H9 (cell line): ENCODE measurements at regions not wholly inside any gene's neighbourhood (a gene's known extent, or its start where the extent isn't known, plus 50 kb on each side); places are given as distances from the start of the nearest gene placed in this dataset.

Experiments
- DNase-seq: peaks from one replicate; pipeline ENCODE4 v3.0.0-alpha.2; 2017
- H2AFZ ChIP-seq: one replicate; pipeline ENCODE4 v1.6.1; 2013; ENCODE audit warnings: mild to moderate bottlenecking, low read length, control low read depth, moderate library complexity
- H2AK5ac ChIP-seq: 2 replicates; pipeline ENCODE4 v1.6.1; 2013; ENCODE audit warnings: low read length, control low read depth, mixed read lengths; ENCODE audit not compliant: insufficient read length
- H2BK120ac ChIP-seq: one replicate; pipeline ENCODE4 v1.6.1; 2013; ENCODE audit warnings: low read depth, mild to moderate bottlenecking, low read length, control low read depth, inconsistent platforms; ENCODE audit not compliant: poor library complexity, severe bottlenecking
- H2BK12ac ChIP-seq: 2 replicates; pipeline ENCODE4 v1.6.1; 2013; ENCODE audit warnings: low read length, control low read depth, mixed read lengths, low read depth; ENCODE audit not compliant: insufficient read length
- H2BK15ac ChIP-seq: 2 replicates; pipeline ENCODE4 v1.6.1; 2013; ENCODE audit warnings: low read depth, low read length, control low read depth
- H2BK20ac ChIP-seq: one replicate; pipeline ENCODE4 v1.6.1; 2013; ENCODE audit warnings: low read depth, mild to moderate bottlenecking, low read length, control low read depth, inconsistent platforms; ENCODE audit not compliant: poor library complexity, severe bottlenecking
- H2BK5ac ChIP-seq: 2 replicates; pipeline ENCODE4 v1.6.1; 2013; ENCODE audit warnings: low read length, control low read depth, mixed read lengths; ENCODE audit not compliant: insufficient read length
- H3K14ac ChIP-seq: 2 replicates; pipeline ENCODE4 v1.6.1; 2013; ENCODE audit warnings: low read length, control low read depth; ENCODE audit not compliant: insufficient read depth
- H3K18ac ChIP-seq: 2 replicates; pipeline ENCODE4 v1.6.1; 2013; ENCODE audit warnings: low read depth, mild to moderate bottlenecking, mixed read lengths, low read length, control low read depth; ENCODE audit not compliant: insufficient read length
- H3K23ac ChIP-seq: 2 replicates; pipeline ENCODE4 v1.6.1; 2013; ENCODE audit warnings: low read length, control low read depth, mixed read lengths, low read depth; ENCODE audit not compliant: insufficient read length
- H3K23me2 ChIP-seq: 2 replicates; pipeline ENCODE4 v1.6.1; 2013; ENCODE audit warnings: low read depth, mild to moderate bottlenecking, mixed read lengths, low read length, control low read depth; ENCODE audit not compliant: insufficient read length, poor library complexity, severe bottlenecking
- H3K27ac ChIP-seq: 2 replicates; pipeline ENCODE4 v1.5.1; 2013; ENCODE audit warnings: low read length, control low read depth, mixed read lengths, low read depth; ENCODE audit not compliant: insufficient read length
- H3K27me3 ChIP-seq: 2 replicates; pipeline ENCODE4 v1.6.1; 2013; ENCODE audit warnings: low read length, control low read depth, inconsistent platforms; ENCODE audit not compliant: insufficient read depth
- H3K4ac ChIP-seq: 2 replicates; pipeline ENCODE4 v1.6.1; 2013; ENCODE audit warnings: low read depth, mild to moderate bottlenecking, control low read depth, inconsistent platforms, low read length, moderate library complexity
- H3K4me1 ChIP-seq: 2 replicates; pipeline ENCODE4 v1.6.1; 2013; ENCODE audit warnings: low read length, control low read depth, inconsistent platforms; ENCODE audit not compliant: insufficient read depth
- H3K4me2 ChIP-seq: 2 replicates; pipeline ENCODE4 v1.6.1; 2013; ENCODE audit warnings: low read length, control low read depth, mixed read lengths; ENCODE audit not compliant: insufficient read length, insufficient read depth
- H3K56ac ChIP-seq: 2 replicates; pipeline ENCODE4 v1.6.1; 2013; ENCODE audit warnings: low read depth, mild to moderate bottlenecking, mixed read lengths, low read length, control low read depth; ENCODE audit not compliant: insufficient read length
- H3K79me1 ChIP-seq: 2 replicates; pipeline ENCODE4 v1.6.1; 2013; ENCODE audit warnings: low read depth, mild to moderate bottlenecking, moderate library complexity, low read length, control low read depth, inconsistent platforms; ENCODE audit not compliant: insufficient read depth, poor library complexity, severe bottlenecking
- H3K79me2 ChIP-seq: 2 replicates; pipeline ENCODE4 v1.6.1; 2013; ENCODE audit warnings: low read length, control low read depth, inconsistent platforms; ENCODE audit not compliant: insufficient read depth
- H3K9ac ChIP-seq: 2 replicates; pipeline ENCODE4 v1.6.1; 2013; ENCODE audit warnings: low read length, control low read depth, mixed read lengths; ENCODE audit not compliant: insufficient read length; ENCODE audit errors: extremely low read depth
- H3K9me3 ChIP-seq: one replicate; pipeline ENCODE4 v1.6.1; 2013; ENCODE audit warnings: low read depth, low read length, inconsistent platforms; ENCODE audit not compliant: control insufficient read depth
- H3T11ph ChIP-seq: one replicate; pipeline ENCODE4 v1.6.1; 2013; ENCODE audit warnings: mild to moderate bottlenecking, low read length, control low read depth, inconsistent platforms
- H4K20me1 ChIP-seq: one replicate; pipeline ENCODE4 v1.6.1; 2013; ENCODE audit not compliant: control insufficient read depth, insufficient read length, insufficient read depth
- H4K5ac ChIP-seq: 2 replicates; pipeline ENCODE4 v1.6.1; 2013; ENCODE audit warnings: low read depth, mild to moderate bottlenecking, mixed read lengths, low read length, control low read depth; ENCODE audit not compliant: insufficient read length
- H4K8ac ChIP-seq: replicated peaks from 2 replicates; pipeline ENCODE4 v1.6.1; 2013; ENCODE audit warnings: low read length, control low read depth, mixed read lengths, low read depth; ENCODE audit not compliant: insufficient read length
- H4K91ac ChIP-seq: 2 replicates; pipeline ENCODE4 v1.6.1; 2013; ENCODE audit warnings: low read depth, mild to moderate bottlenecking, moderate library complexity, mixed read lengths, low read length, control low read depth; ENCODE audit not compliant: insufficient read length
- H3K27ac Mint-ChIP-seq, 3 experiments: 2 replicates in 2 of 3; 3 replicates in 1 of 3; pipeline ENCODE4 v1.8.0; 2020 to 2021; ENCODE audit warnings: mixed read lengths in 3 of 3, mild to moderate bottlenecking in 1 of 3, moderate library complexity in 1 of 3
- H3K27me3 Mint-ChIP-seq: 2 replicates; pipeline ENCODE4 v1.8.0; 2021; ENCODE audit warnings: low read depth, mild to moderate bottlenecking, moderate library complexity, mixed read lengths
- H3K36me3 Mint-ChIP-seq, 3 experiments: 2 replicates in 2 of 3; 3 replicates in 1 of 3; pipeline ENCODE4 v1.8.0; 2020 to 2021; ENCODE audit warnings: low read depth in 3 of 3, mixed read lengths in 3 of 3; ENCODE audit not compliant: insufficient read depth in 1 of 3
- H3K4me1 Mint-ChIP-seq, 2 experiments: 2 replicates each; pipeline ENCODE4 v1.8.0; 2020; ENCODE audit warnings: mixed read lengths in 2 of 2
- H3K4me3 Mint-ChIP-seq, 2 experiments: 2 replicates in 1 of 2; 3 replicates in 1 of 2; pipeline ENCODE4 v1.8.0; 2020 to 2021; ENCODE audit warnings: mild to moderate bottlenecking in 2 of 2, mixed read lengths in 2 of 2, moderate library complexity in 1 of 2
- H3K9me3 Mint-ChIP-seq, 2 experiments: 2 replicates in 1 of 2; 3 replicates in 1 of 2; pipeline ENCODE4 v1.8.0; 2020; ENCODE audit warnings: mild to moderate bottlenecking in 2 of 2, mixed read lengths in 2 of 2, moderate library complexity in 1 of 2
- WGBS: extraction: QIAGEN DNeasy Blood & Tissue Kit; methylation state at CpG from one replicate; pipeline ENCODE4 v1.1.7; 2013; ENCODE audit warnings: missing lambda C conversion rate, low lambda C conversion rate, mixed read lengths; ENCODE audit not compliant: insufficient read length; ENCODE audit errors: extremely low coverage; 5-methylcytosine and 5-hydroxymethylcytosine counted together
- TF ChIP-seq, protein P1 (sequence below): fragments of 200-600 bp; sonication (generic); conservative IDR thresholded peaks from 3 replicates; pipeline ENCODE4 v1.8.0; 2021; ENCODE audit warnings: antibody characterized with exemption, mild to moderate bottlenecking

DNA sequence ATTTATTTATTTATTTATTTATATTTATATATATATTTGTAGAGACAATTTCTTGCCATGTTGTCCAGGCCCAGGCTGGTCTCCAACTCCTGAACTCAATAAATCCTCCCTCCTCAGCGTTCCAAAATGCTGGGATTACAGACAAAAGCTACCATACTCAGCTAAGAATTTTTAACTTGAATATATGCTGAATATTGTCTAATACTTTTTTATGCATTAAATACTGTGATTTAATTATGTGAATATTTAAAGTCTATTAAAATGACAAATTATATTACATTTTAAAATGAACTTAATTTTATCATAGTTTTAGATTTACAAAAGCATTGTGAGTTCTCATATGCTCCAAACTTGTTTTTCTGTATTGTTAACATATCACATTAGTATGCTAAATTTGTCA is 1022.4 kb downstream of the GRIK2 start:
- Histone ChIP-seq H4K8ac (no peak overlapping the region), H3K4ac (no peak overlapping the region), H3K4me2 (no peak overlapping the region), H3K79me1 (no peaks in the 10 kb centered on the region), H3K9ac (no peak overlapping the region), H4K20me1 (no peaks in the 10 kb centered on the region), H3K18ac (no peak overlapping the region), H2BK12ac (no peak overlapping the region), H3K56ac (no peak overlapping the region), H2AFZ (no peak overlapping the region), H2AK5ac (no peak overlapping the region), H3K27ac (no peak overlapping the region), H2BK20ac (no peak overlapping the region), H3K14ac (no peak overlapping the region), H3K9me3 (no peaks in the 10 kb centered on the region), H2BK15ac (no peak overlapping the region), H2BK120ac (no peak overlapping the region), H3K23ac (no peak overlapping the region), H3K23me2 (no peaks in the 10 kb centered on the region), H3K4me1 (no peaks in the 10 kb centered on the region), H4K5ac (no peak overlapping the region), H2BK5ac (no peak overlapping the region), H4K91ac (no peak overlapping the region), H3K27me3 (no peaks in the 10 kb centered on the region), H3K79me2 (no peaks in the 10 kb centered on the region), H3T11ph (no peak overlapping the region)
- no peaks in the 10 kb centered on the region for H3K36me3 Mint-ChIP-seq
- no peak overlapping the region for H3K27ac Mint-ChIP-seq
- H3K4me3 Mint-ChIP-seq = no peak overlapping the region
- WGBS = no CpG with 5 or more reads among the region's 1 CpG
- peaks cover 0 to 4% of the 10 kb centered on the region in 2 experiments; a peak in 1 of 5 replicates for H3K9me3 Mint-ChIP-seq
- no peak for DNase-seq
- TF ChIP-seq, protein P1, sequence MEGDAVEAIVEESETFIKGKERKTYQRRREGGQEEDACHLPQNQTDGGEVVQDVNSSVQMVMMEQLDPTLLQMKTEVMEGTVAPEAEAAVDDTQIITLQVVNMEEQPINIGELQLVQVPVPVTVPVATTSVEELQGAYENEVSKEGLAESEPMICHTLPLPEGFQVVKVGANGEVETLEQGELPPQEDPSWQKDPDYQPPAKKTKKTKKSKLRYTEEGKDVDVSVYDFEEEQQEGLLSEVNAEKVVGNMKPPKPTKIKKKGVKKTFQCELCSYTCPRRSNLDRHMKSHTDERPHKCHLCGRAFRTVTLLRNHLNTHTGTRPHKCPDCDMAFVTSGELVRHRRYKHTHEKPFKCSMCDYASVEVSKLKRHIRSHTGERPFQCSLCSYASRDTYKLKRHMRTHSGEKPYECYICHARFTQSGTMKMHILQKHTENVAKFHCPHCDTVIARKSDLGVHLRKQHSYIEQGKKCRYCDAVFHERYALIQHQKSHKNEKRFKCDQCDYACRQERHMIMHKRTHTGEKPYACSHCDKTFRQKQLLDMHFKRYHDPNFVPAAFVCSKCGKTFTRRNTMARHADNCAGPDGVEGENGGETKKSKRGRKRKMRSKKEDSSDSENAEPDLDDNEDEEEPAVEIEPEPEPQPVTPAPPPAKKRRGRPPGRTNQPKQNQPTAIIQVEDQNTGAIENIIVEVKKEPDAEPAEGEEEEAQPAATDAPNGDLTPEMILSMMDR = no peak
- no peaks in the 10 kb centered on the region for H3K27me3 Mint-ChIP-seq
- H3K4me1 Mint-ChIP-seq = no peaks in the 10 kb centered on the region
